Muscle layer of colon (tissue), 2 donors: ENCODE measurements at regions not wholly inside any gene's neighbourhood (a gene's known extent, or its start where the extent isn't known, plus 50 kb on each side); places are given as distances from the start of the nearest gene placed in this dataset.

Experiments
- H3K27ac ChIP-seq: one replicate; pipeline ENCODE4 v1.7.0; 2013; ENCODE audit warnings: low read depth, mild to moderate bottlenecking, low read length, moderate library complexity
- H3K27me3 ChIP-seq, 2 donors: one replicate each; pipeline ENCODE4 v1.7.0; 2013; ENCODE audit warnings: low read length in 2 of 2, mild to moderate bottlenecking in 2 of 2; ENCODE audit not compliant: insufficient read depth in 2 of 2, control insufficient read depth in 1 of 2
- H3K36me3 ChIP-seq: one replicate; pipeline ENCODE4 v1.7.0; 2013; ENCODE audit warnings: mild to moderate bottlenecking, low read length; ENCODE audit not compliant: insufficient read depth
- H3K4me1 ChIP-seq: one replicate; pipeline ENCODE4 v1.7.0; 2013; ENCODE audit warnings: mild to moderate bottlenecking, low read length; ENCODE audit not compliant: insufficient read depth
- H3K4me3 ChIP-seq, 2 donors: one replicate each; pipeline ENCODE4 v1.7.0; 2013; ENCODE audit warnings: low read length in 2 of 2, low read depth in 1 of 2, mild to moderate bottlenecking in 1 of 2, moderate library complexity in 1 of 2
- H3K9ac ChIP-seq: one replicate; pipeline ENCODE4 v1.7.0; 2013; ENCODE audit warnings: low read length
- H3K9me3 ChIP-seq: one replicate; pipeline ENCODE4 v1.7.0; 2013; ENCODE audit warnings: mild to moderate bottlenecking, low read length
- donor health status: abdominal sarcoma.
- donor health status: Adenocarcinoma of cecum.

DNA sequence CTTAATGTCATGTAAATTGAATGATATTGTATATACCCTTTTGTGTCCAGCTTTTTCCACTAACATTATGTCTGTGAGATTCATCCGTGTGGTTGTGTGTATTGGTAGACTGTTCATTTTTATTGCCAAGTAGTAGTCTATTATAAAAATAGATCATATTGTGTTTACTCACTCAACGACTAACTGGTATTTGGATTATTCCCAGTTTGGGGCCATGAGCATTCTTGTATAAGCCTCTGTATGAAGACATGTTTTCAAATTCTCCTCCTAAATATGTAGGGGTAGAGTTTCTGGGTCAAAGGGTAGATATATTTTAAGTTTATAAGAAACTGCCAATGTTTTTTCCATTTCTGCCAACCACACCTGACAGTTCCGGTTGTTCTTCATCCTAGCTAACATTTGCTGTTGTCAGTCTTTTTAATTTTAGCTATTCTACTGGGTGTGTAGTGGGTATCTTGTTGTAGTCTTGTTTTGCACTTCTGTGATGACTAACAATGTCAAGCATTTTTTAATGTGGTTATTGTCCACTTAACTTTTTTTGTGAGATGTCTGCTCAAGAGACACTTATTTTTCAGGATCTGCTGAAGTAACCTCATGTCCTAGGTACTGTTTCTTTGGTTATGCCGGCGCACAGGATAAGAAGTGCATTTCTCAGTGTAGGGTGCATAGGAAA is 93.2 kb downstream of the DACT1 start:
- Histone ChIP-seq H3K4me1 (peaks cover 4% of the 10 kb centered on the region), H3K27ac (no peak overlapping the region), H3K4me3 (no peak overlapping the region), H3K27me3 (no peaks in the 10 kb centered on the region), H3K9me3 (no peaks in the 10 kb centered on the region), H3K9ac (no peak overlapping the region), H3K36me3 (no peaks in the 10 kb centered on the region)

DNA sequence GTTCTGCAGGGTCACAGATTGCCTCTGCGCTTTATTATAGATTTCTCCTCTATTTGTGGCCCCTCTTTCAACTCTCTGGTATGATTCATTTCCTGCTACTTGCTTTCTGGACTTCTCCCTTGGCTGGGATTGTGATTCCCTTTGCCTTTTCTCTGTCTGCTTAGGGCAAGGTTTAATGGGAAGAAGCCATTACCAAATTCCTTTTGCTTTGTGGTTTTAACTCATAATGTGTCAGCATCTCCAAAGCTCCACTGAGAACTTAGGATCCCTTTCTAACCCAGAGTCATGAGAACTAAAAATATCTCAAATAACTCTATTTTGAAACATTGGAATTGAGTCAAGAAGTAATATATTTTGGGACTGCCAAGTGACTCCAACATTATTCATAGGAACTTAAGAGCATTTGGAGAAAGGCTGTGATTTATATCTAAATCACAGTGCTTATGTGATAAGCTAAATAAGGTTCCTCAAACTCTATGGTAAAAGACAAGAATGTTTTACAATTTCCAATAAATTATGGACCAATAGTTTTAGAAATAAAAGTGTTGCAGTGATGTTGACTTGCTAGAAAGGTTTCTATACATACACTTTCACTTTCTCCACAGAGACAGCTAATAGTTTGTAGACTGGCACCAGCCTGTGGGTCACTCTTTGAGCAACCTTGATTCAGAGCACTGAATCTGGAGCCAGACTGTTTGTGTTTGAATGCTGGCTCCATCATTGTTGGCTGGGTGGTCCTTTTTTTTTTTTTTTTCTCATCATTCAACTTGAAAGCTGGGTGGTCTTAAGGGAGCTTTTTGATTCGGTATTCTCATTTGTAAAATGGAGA is 93.9 kb downstream of the DACT1 start:
- H3K9me3 ChIP-seq = no peaks in the 10 kb centered on the region
- H3K4me3 ChIP-seq = no peak overlapping the region
- H3K27me3 ChIP-seq = no peaks in the 10 kb centered on the region
- H3K36me3 ChIP-seq = no peaks in the 10 kb centered on the region
- H3K9ac ChIP-seq = no peak overlapping the region
- H3K4me1 ChIP-seq = peaks cover 4% of the 10 kb centered on the region
- H3K27ac ChIP-seq = no peak overlapping the region

GRCh38 chr14:58732387-58732786 is 94.6 kb downstream of the DACT1 start:
- H3K4me3 ChIP-seq = no peak overlapping the region
- no peak overlapping the region for H3K9ac ChIP-seq
- H3K27me3 ChIP-seq = no peaks in the 10 kb centered on the region
- no peaks in the 10 kb centered on the region for H3K36me3 ChIP-seq
- peaks cover 4% of the 10 kb centered on the region for H3K4me1 ChIP-seq
- H3K27ac ChIP-seq = no peak overlapping the region
- no peaks in the 10 kb centered on the region for H3K9me3 ChIP-seq

DNA sequence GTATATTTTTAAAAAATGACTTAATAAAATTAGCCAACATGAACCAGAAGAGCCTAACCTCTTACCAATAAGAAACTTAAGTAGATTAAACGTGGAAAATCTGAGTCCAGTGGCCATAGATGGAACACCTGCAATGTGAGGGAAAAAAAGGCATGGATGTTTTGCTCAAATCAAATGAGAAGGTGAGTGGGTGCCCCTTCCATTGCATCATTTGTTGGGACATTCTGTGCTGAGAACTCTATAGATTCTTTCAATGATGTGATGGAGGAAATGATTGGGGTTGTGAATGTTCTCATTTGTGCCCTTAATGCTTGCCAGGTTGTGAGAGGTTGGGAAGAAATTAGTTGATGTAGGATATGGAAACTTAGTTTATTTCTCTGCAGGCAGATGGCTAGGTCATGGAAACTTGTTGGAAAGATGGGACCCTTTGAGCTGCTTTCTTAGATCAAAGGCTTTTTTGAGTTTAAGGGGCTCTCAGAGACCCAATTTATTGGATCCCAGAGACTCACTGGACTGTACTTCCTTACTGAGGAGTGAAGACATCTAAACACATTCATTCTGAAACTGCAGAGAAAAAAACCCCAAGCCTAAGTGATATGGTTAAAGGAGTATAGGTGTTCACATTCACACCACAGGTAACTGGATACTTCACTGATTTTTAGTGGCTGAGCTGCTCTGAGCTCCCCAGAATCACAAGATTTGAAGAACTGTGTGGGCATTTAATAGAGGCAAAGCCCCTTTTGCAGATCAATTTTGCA is 95.9 kb downstream of the DACT1 start:
- Histone ChIP-seq H3K4me1 (peaks cover 4% of the 10 kb centered on the region), H3K9me3 (no peaks in the 10 kb centered on the region), H3K36me3 (no peaks in the 10 kb centered on the region), H3K27me3 (no peaks in the 10 kb centered on the region), H3K27ac (no peak overlapping the region), H3K9ac (no peak overlapping the region), H3K4me3 (no peak overlapping the region)

GRCh38 chr14:58735596-58735995 is 97.8 kb downstream of the DACT1 start:
- no peak overlapping the region for H3K9ac ChIP-seq
- peaks cover 4% of the 10 kb centered on the region for H3K4me1 ChIP-seq
- H3K36me3 ChIP-seq = no peaks in the 10 kb centered on the region
- H3K9me3 ChIP-seq = no peaks in the 10 kb centered on the region
- H3K27me3 ChIP-seq = no peaks in the 10 kb centered on the region
- H3K27ac ChIP-seq = no peak overlapping the region
- no peak overlapping the region for H3K4me3 ChIP-seq

GRCh38 chr14:58736606-58737005 is 98.8 kb downstream of the DACT1 start:
- no peak overlapping the region for H3K9ac ChIP-seq
- no peak overlapping the region for H3K4me3 ChIP-seq
- no peaks in the 10 kb centered on the region for H3K9me3 ChIP-seq
- peaks cover 4% of the 10 kb centered on the region for H3K4me1 ChIP-seq
- H3K27me3 ChIP-seq = no peaks in the 10 kb centered on the region
- H3K27ac ChIP-seq = no peak overlapping the region
- no peaks in the 10 kb centered on the region for H3K36me3 ChIP-seq

- Histone ChIP-seq H3K4me1 (no peaks in the 10 kb centered on the region), H3K9ac (no peak overlapping the region), H3K9me3 (no peaks in the 10 kb centered on the region), H3K4me3 (no peak overlapping the region), H3K27ac (no peak overlapping the region), H3K27me3 (no peaks in the 10 kb centered on the region), H3K36me3 (no peaks in the 10 kb centered on the region)
These were observed 99.7 kb downstream of the DACT1 start for GRCh38 chr14:58737511-58737910.

DNA sequence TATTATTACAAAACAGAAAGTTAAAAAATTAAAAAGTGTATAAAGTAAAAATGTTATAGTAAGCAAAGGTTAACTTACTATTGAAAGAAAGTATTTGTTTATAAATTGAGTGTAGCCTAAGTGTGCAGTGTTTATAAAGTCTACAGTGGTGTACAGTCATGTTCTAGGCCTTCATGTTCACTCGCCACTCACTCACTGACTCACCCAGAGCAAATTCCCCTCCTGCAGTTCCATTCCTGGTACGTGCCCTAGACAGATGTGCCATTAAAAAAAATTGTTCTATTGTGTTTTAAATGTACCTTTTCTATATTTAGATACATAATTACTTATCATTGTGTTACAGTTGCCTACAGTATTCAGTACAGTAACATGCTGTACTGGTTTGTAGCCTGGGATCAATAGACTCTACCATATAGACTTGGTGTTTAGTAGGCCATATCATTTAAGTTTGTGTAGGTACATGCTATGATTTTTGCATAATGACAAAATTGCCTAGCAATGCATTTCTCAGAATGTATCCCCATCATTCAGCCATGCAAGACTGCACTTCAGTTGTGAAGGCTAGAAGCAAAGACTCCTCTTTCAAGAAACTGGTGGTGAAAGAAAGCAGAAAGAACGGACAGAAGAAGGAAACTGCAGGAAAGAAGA is 100.6 kb downstream of the DACT1 start:
- Histone ChIP-seq H3K9me3 (no peaks in the 10 kb centered on the region), H3K27me3 (no peaks in the 10 kb centered on the region), H3K9ac (no peak overlapping the region), H3K4me3 (no peak overlapping the region), H3K36me3 (no peaks in the 10 kb centered on the region), H3K4me1 (no peaks in the 10 kb centered on the region), H3K27ac (no peak overlapping the region)

- Histone ChIP-seq H3K9ac (no peak overlapping the region), H3K27me3 (no peaks in the 10 kb centered on the region), H3K36me3 (no peaks in the 10 kb centered on the region), H3K4me3 (no peak overlapping the region), H3K27ac (no peak overlapping the region), H3K4me1 (no peaks in the 10 kb centered on the region), H3K9me3 (no peaks in the 10 kb centered on the region)
These were observed 101.1 kb downstream of the DACT1 start for GRCh38 chr14:58738876-58739275.

- Histone ChIP-seq H3K4me3 (no peak overlapping the region), H3K9me3 (no peaks in the 10 kb centered on the region), H3K4me1 (no peaks in the 10 kb centered on the region), H3K27me3 (no peaks in the 10 kb centered on the region), H3K9ac (no peak overlapping the region), H3K27ac (no peak overlapping the region), H3K36me3 (no peaks in the 10 kb centered on the region)
These were observed 101.9 kb downstream of the DACT1 start for GRCh38 chr14:58739674-58740073.

DNA sequence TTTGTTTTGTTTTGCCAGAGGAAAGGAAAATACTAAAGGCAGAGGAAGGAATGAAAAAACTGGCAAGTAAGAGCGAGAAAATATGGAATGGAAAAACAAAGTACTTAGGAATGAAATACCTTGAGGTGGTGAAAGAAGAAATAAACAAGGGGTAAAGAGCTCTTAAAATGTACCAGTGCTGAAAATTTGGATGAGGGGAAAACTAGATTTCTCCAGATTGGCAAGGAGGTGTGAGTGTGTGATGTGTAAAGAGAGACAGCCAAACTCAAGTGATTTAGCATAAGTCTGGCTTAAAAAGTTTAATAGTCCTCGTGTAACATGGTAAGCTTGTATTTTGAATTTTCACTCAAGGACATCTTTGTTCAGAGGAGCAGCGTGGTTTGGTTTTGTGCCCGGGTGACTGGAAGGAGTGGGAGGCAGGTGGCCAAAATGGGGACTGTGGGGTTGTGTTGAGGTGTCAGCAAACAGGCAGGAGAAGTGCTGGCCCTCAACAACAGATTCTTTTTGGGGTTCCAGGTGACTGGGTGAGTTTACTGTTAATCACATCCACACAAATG is 102.7 kb downstream of the DACT1 start:
- Histone ChIP-seq H3K27me3 (no peaks in the 10 kb centered on the region), H3K27ac (no peak overlapping the region)

More for the DNA sequence above, 102.7 kb downstream of the DACT1 start:
- Histone ChIP-seq H3K9me3 (no peaks in the 10 kb centered on the region), H3K9ac (no peak overlapping the region), H3K36me3 (no peaks in the 10 kb centered on the region), H3K4me3 (no peak overlapping the region), H3K4me1 (no peaks in the 10 kb centered on the region)
